Endodermal cell (in vitro differentiated cells): ENCODE measurements at regions not wholly inside any gene's neighbourhood (a gene's known extent, or its start where the extent isn't known, plus 50 kb on each side); places are given as distances from the start of the nearest gene placed in this dataset.
"Not testable (repeated sequence)": the region's sequence is repeated elsewhere in the genome, so short reads cannot be mapped to it uniquely, and the experiment has no call there.

Source experiments
- DNase-seq: peaks from one replicate; pipeline ENCODE4 v3.0.0-alpha.2; 2017
- H3K27ac ChIP-seq: 2 replicates; pipeline ENCODE4 v1.5.1; 2013; ENCODE audit warnings: mild to moderate bottlenecking, low read depth, low read length, moderate library complexity
- H3K27me3 ChIP-seq: 2 replicates; pipeline ENCODE4 v1.6.1; 2013; ENCODE audit warnings: mild to moderate bottlenecking, low read length, moderate library complexity; ENCODE audit not compliant: insufficient read depth, control insufficient read depth, poor library complexity, severe bottlenecking
- H3K36me3 ChIP-seq: 2 replicates; pipeline ENCODE4 v1.7.0; 2013; ENCODE audit warnings: mild to moderate bottlenecking, low read length, moderate library complexity; ENCODE audit not compliant: control insufficient read depth, insufficient read depth
- H3K4me1 ChIP-seq: one replicate; pipeline ENCODE4 v1.7.0; 2013; ENCODE audit warnings: low read length; ENCODE audit not compliant: control insufficient read depth, insufficient read depth
- H3K4me3 ChIP-seq: 2 replicates; pipeline ENCODE4 v1.5.1; 2013; ENCODE audit warnings: mild to moderate bottlenecking, low read length, moderate library complexity
- H3K9ac ChIP-seq: 2 replicates; pipeline ENCODE4 v1.6.1; 2013; ENCODE audit warnings: mild to moderate bottlenecking, low read length, moderate library complexity; ENCODE audit not compliant: poor library complexity, severe bottlenecking; ENCODE audit errors: extremely low read depth
- H3K9me3 ChIP-seq: 2 replicates; pipeline ENCODE4 v1.6.1; 2013; ENCODE audit warnings: mild to moderate bottlenecking, low read length, moderate library complexity; ENCODE audit not compliant: control insufficient read depth
- H3K27ac Mint-ChIP-seq: 2 replicates; pipeline ENCODE4 v1.8.0; 2020; ENCODE audit warnings: mixed read lengths
- H3K27me3 Mint-ChIP-seq: 2 replicates; pipeline ENCODE4 v1.8.0; 2021; ENCODE audit warnings: mild to moderate bottlenecking, mixed read lengths; ENCODE audit not compliant: insufficient read depth
- H3K36me3 Mint-ChIP-seq: 2 replicates; pipeline ENCODE4 v1.8.0; 2020; ENCODE audit warnings: low read depth, mixed read lengths
- H3K4me1 Mint-ChIP-seq: 2 replicates; pipeline ENCODE4 v1.8.0; 2020; ENCODE audit warnings: mixed read lengths
- H3K4me3 Mint-ChIP-seq: 2 replicates; pipeline ENCODE4 v1.8.0; 2020; ENCODE audit warnings: mild to moderate bottlenecking, moderate library complexity, mixed read lengths
- H3K9me3 Mint-ChIP-seq: 2 replicates; pipeline ENCODE4 v1.8.0; 2020; ENCODE audit warnings: mild to moderate bottlenecking, mixed read lengths
- WGBS, 2 experiments: methylation state at CpG; one replicate each; pipeline versions ENCODE4 v1.1.5 to v1.1.7; 2013; ENCODE audit warnings: missing lambda C conversion rate in 2 of 2, mixed read lengths in 1 of 2; ENCODE audit not compliant: insufficient coverage in 1 of 2, insufficient read length in 1 of 2; 5-methylcytosine and 5-hydroxymethylcytosine counted together
- TF ChIP-seq, protein P1 (sequence below): fragments of 200-600 bp; sonication (generic); conservative IDR thresholded peaks from 2 replicates; pipeline ENCODE4 v1.5.0; 2021; ENCODE audit warnings: antibody characterized with exemption, mild to moderate bottlenecking

GRCh38 chr14:71629765-71630492 lies 302.3 kb upstream of the RGS6 start:
- WGBS, 2 experiments = 96 to 97% methylated on average over 6 to 7 of the region's 7 CpGs
- no peak for DNase-seq
- Mint-ChIP-seq H3K27ac (no peak overlapping the region), H3K4me3 (no peak overlapping the region), H3K4me1 (peaks cover 7% of the 10 kb centered on the region), H3K9me3 (peaks cover 11% of the 10 kb centered on the region), H3K36me3 (peaks cover 35% of the 10 kb centered on the region), H3K27me3 (no peaks in the 10 kb centered on the region)
- H3K4me3 ChIP-seq = no peak overlapping the region
- TF ChIP-seq, protein P1, sequence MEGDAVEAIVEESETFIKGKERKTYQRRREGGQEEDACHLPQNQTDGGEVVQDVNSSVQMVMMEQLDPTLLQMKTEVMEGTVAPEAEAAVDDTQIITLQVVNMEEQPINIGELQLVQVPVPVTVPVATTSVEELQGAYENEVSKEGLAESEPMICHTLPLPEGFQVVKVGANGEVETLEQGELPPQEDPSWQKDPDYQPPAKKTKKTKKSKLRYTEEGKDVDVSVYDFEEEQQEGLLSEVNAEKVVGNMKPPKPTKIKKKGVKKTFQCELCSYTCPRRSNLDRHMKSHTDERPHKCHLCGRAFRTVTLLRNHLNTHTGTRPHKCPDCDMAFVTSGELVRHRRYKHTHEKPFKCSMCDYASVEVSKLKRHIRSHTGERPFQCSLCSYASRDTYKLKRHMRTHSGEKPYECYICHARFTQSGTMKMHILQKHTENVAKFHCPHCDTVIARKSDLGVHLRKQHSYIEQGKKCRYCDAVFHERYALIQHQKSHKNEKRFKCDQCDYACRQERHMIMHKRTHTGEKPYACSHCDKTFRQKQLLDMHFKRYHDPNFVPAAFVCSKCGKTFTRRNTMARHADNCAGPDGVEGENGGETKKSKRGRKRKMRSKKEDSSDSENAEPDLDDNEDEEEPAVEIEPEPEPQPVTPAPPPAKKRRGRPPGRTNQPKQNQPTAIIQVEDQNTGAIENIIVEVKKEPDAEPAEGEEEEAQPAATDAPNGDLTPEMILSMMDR = no peak
- H3K36me3 ChIP-seq = peaks cover 4% of the 10 kb centered on the region
- H3K4me1 ChIP-seq = peaks cover 4% of the 10 kb centered on the region
- no peaks in the 10 kb centered on the region for H3K27me3 ChIP-seq
- peaks cover 17% of the 10 kb centered on the region for H3K9me3 ChIP-seq
- no peak overlapping the region for H3K9ac ChIP-seq
- no peak overlapping the region for H3K27ac ChIP-seq

DNA sequence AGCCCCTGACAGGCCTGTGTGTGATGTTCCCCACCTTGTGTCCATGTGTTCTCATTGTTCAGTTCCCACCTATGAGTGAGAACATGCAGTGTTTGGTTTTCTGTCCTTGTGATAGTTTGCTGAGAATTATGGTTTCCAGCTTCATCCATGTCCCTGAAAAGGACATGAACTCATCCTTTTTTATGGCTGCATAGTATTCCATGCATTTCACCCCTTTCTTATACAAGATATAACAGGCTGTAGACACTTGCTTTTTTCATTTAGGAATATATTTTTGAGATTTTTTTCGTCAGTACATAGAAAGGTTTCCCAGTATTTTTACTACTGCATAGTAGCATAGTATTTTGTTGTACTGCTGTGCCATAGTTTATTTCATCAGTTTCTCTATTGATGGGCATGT lies 301.2 kb upstream of the RGS6 start:
- peaks cover 39% of the 10 kb centered on the region for H3K36me3 Mint-ChIP-seq
- 83% methylated on average over 1 of the region's 1 CpG; no CpG with 5 or more reads in 1 of the 2 experiments for WGBS, 2 experiments
- H3K36me3 ChIP-seq, H3K9ac ChIP-seq, H3K27ac Mint-ChIP-seq, DNase-seq, H3K27ac ChIP-seq, H3K4me1 Mint-ChIP-seq, H3K27me3 ChIP-seq, H3K4me1 ChIP-seq, H3K4me3 ChIP-seq, H3K27me3 Mint-ChIP-seq, H3K4me3 Mint-ChIP-seq: not testable (repeated sequence)
- peaks cover 11% of the 10 kb centered on the region for H3K9me3 Mint-ChIP-seq
- H3K9me3 ChIP-seq = peaks cover 20% of the 10 kb centered on the region

DNA sequence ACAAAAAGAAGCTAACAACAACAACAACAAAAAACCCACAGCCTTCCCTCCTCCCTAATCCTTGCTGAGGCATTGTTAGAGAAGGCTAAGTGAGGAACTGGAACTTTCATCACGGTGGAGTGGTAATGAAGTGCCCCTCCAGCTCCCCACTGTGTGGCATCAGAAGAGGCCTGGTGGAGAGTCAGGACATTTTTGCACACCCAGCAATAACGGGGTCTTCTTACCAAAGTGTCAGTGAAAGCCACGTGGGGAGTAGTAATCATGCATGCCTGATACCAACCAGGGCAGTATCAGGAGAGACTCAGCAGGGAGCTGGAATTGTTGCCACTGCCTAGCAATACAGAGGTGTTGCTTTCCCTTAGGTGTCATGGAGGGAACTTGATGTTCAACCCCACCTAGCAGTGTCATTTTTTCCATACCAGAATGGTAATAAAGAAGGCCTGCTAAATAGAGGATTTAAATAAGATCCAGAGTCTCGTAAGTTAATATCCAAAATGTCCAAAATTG lies 299.7 kb upstream of the RGS6 start:
- Mint-ChIP-seq H3K4me1 (peaks cover 7% of the 10 kb centered on the region), H3K4me3 (no peak overlapping the region), H3K9me3 (peaks cover 11% of the 10 kb centered on the region), H3K27me3 (no peaks in the 10 kb centered on the region), H3K27ac (peak overlapping the region; percentile 86), H3K36me3 (peaks cover 48% of the 10 kb centered on the region)
- TF ChIP-seq, protein P1 = no peak
- peaks cover 4% of the 10 kb centered on the region for H3K4me1 ChIP-seq
- H3K36me3 ChIP-seq = peaks cover 11% of the 10 kb centered on the region
- DNase-seq = peak; percentile 54
- H3K9ac ChIP-seq = peak overlapping the region; percentile 14
- H3K27me3 ChIP-seq = no peaks in the 10 kb centered on the region
- peaks cover 20% of the 10 kb centered on the region for H3K9me3 ChIP-seq
- H3K4me3 ChIP-seq = no peak overlapping the region
- 70 to 72% methylated on average over 3 to 4 of the region's 4 CpGs for WGBS, 2 experiments
- H3K27ac ChIP-seq = no peak overlapping the region
